Stomach (tissue), 8 donors: ENCODE measurements at regions not wholly inside any gene's neighbourhood (a gene's known extent, or its start where the extent isn't known, plus 50 kb on each side); places are given as distances from the start of the nearest gene placed in this dataset.

Experiments used
- DNase-seq, 2 donors: peaks; one replicate each; pipeline versions ENCODE4 v3.0.0 to v3.0.0-alpha.2; 2013 to 2019
- H3K27ac ChIP-seq, 5 donors: fragments of 200-600 bp in 4 of 5; sonication (generic) in 4 of 5; one replicate each; pipeline ENCODE4 v1.5.1; 2013 to 2019; ENCODE audit warnings: mild to moderate bottlenecking in 1 of 5, moderate library complexity in 1 of 5
- H3K27me3 ChIP-seq, 3 donors: fragments of 200-600 bp; sonication (generic); one replicate each; pipeline ENCODE4 v1.5.1; 2017 to 2019; ENCODE audit warnings: mixed run types in 1 of 3
- H3K36me3 ChIP-seq, 4 donors: fragments of 200-600 bp; sonication (generic); 1 replicate in 3 of 4; 2 replicates in 1 of 4; pipeline ENCODE4 v1.5.1; 2016 to 2019
- H3K4me1 ChIP-seq, 4 donors: fragments of 200-600 bp; sonication (generic); one replicate each; pipeline ENCODE4 v1.5.1; 2016 to 2019
- H3K4me3 ChIP-seq, 4 donors: fragments of 200-600 bp; sonication (generic) in 3 of 4; one replicate each; pipeline ENCODE4 v1.5.1; 2016 to 2019; ENCODE audit warnings: mild to moderate bottlenecking in 1 of 4
- H3K9me3 ChIP-seq, 4 donors: fragments of 200-600 bp; sonication (generic); one replicate each; pipeline ENCODE4 v1.5.1; 2016 to 2019
- CTCF ChIP-seq, 7 experiments: fragments of 450-650 bp in 4 of 7; fragments of 200-600 bp in 3 of 7; sonication (generic) in 3 of 7; IDR thresholded peaks; one replicate each; pipeline ENCODE4 v1.5.1; 2016 to 2019; ENCODE audit warnings: antibody characterized with exemption in 7 of 7, control low read depth in 2 of 7, mild to moderate bottlenecking in 1 of 7
- EP300 ChIP-seq: sonication (generic); formaldehyde crosslinking; IDR thresholded peaks from one replicate; pipeline ENCODE4 v1.6.1; 2017; ENCODE audit warnings: antibody characterized with exemption
- POLR2A ChIP-seq, 4 donors: fragments of 450-650 bp; IDR thresholded peaks; one replicate each; pipeline ENCODE4 v1.6.1; 2016; ENCODE audit warnings: antibody characterized with exemption in 4 of 4, control low read depth in 2 of 4, mild to moderate bottlenecking in 1 of 4, moderate library complexity in 1 of 4
- POLR2AphosphoS5 ChIP-seq, 3 donors: sonication (generic); formaldehyde crosslinking; IDR thresholded peaks; one replicate each; pipeline ENCODE4 v1.6.1; 2016; ENCODE audit warnings: antibody characterized with exemption in 3 of 3
- WGBS, 5 donors: extraction: QIAGEN DNeasy Blood & Tissue Kit in 3 of 5; methylation state at CpG; one replicate each; pipeline versions ENCODE4 v1.1.5 to v1.1.7; 2013 to 2018; 5-methylcytosine and 5-hydroxymethylcytosine counted together
- intact Hi-C: fragments of 100-400 bp; cut with DNase I; formaldehyde crosslinking; loops from one replicate; pipeline ENCODE4 v1.15.1; 2023; ENCODE audit warnings: low total_unique reads
- donor health status: healthy with polysubstance abuse.
- donor health status: Bipolar disorder and iron deficiency.
- donor health status: healthy.

GRCh38 chr2:235187806-235188205, 236.0 kb downstream of the SH3BP4 start:
- Histone ChIP-seq H3K36me3 (no peaks in the 10 kb centered on the region), H3K27me3 (peaks cover 0 to 8% (median 0%) of the 10 kb centered on the region in 3 donors), H3K9me3 (peaks cover 0 to 5% (median 0%) of the 10 kb centered on the region in 4 donors), H3K4me3 (no peak overlapping the region), H3K4me1 (peaks cover 0 to 4% (median 0%) of the 10 kb centered on the region in 4 donors), H3K27ac (no peak overlapping the region)
- no peak for DNase-seq
- TF ChIP-seq POLR2AphosphoS5 (IDR thresholded peaks at IDR 0.05), result no peak
- WGBS, 5 donors, result 87 to 93% (median 90%) methylated on average over 8 of the region's 8 CpGs
- intact Hi-C loops, result no loop called here

DNA sequence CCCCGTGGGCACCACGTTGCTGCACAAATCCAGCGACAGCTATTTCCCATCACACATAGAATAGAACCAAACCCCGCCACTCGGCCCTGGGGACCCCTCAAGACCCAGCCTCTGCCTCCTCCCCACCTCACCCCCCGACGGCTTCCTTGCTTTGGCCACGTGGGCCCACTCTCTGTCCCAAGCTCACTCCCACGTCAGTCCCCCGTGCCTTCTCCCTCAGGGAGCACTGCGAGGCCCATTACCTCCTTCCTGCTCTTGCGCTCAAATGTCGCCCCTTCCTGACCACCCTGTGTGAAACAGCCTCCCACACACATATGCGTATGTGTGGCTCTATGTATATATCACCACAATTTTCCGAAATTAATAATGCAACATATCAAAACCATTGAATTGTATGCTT, 239.7 kb downstream of the SH3BP4 start:
- 66 to 76% (median 69%) methylated on average over 15 of the region's 15 CpGs for WGBS, 5 donors
- peaks cover 0 to 4% (median 0%) of the 10 kb centered on the region in 4 donors for H3K4me1 ChIP-seq
- H3K4me3 ChIP-seq, result no peak overlapping the region
- H3K9me3 ChIP-seq, result peaks cover 0 to 5% (median 0%) of the 10 kb centered on the region in 4 donors
- no peak overlapping the region for H3K27ac ChIP-seq
- DNase-seq, result no peak
- intact Hi-C loops, result no loop called here
- H3K27me3 ChIP-seq, result peaks cover 0 to 8% (median 0%) of the 10 kb centered on the region in 3 donors
- TF ChIP-seq EP300, result no peak
- no peak for TF ChIP-seq POLR2A (IDR thresholded peaks at IDR 0.05)
- no peak for TF ChIP-seq POLR2AphosphoS5 (IDR thresholded peaks at IDR 0.05)
- no peak for TF ChIP-seq CTCF (IDR thresholded peaks at IDR 0.05)
- H3K36me3 ChIP-seq, result no peaks in the 10 kb centered on the region

DNA sequence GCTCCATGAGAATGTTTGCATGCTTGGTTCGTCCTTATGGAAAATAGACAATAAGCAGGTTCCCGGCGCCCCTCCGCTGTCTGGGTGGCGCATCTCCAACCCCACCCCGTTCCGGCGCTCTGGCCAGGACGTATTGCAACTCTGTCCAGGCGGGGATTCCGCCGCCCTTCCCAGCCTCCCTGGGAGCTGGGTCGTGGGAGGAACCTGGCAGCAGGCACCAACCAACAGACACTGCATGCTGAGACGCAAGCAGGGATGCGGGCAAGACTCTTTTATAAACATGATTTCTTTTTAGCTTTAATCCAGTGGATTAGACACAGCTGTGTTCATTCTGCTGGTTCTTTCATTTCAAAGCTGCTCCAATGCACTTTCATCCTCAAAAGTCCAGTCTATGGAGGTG, 240.2 kb downstream of the SH3BP4 start:
- Histone ChIP-seq H3K4me1 (peaks cover 0 to 4% (median 0%) of the 10 kb centered on the region in 4 donors), H3K27me3 (peaks cover 0 to 8% (median 0%) of the 10 kb centered on the region in 3 donors), H3K36me3 (no peaks in the 10 kb centered on the region), H3K9me3 (peaks cover 0 to 5% (median 0%) of the 10 kb centered on the region in 4 donors), H3K27ac (no peak overlapping the region), H3K4me3 (no peak overlapping the region)
- WGBS, 5 donors, result 59 to 84% (median 66%) methylated on average over 15 of the region's 15 CpGs
- peak in 1 of 2 donors; percentile 39 for DNase-seq
- TF ChIP-seq EP300 (no peak), CTCF (IDR thresholded peaks at IDR 0.05) (no peak), POLR2A (IDR thresholded peaks at IDR 0.05) (no peak)
- intact Hi-C loops, result no loop called here

DNA sequence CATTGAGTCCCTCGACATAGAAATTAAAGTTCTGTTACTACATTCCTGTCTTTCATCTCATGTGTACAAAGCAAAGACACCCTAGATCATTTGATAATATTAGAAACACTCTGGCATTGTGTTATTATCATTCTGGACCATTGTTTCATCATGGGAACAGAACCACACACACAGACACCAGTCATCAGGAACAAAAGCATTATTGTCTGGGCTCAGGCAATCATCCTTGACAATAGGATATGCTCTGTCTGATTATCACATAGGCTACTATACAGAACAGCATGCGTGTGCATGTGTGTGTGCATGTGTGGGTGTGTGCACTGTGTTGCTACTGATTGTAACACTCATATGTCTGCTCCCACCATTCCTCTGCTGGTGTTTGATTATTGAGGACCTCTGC, 242.5 kb downstream of the SH3BP4 start:
- Histone ChIP-seq H3K27me3 (peaks cover 0 to 8% (median 0%) of the 10 kb centered on the region in 3 donors), H3K9me3 (no peaks in the 10 kb centered on the region), H3K27ac (no peak overlapping the region), H3K36me3 (no peaks in the 10 kb centered on the region), H3K4me3 (no peak overlapping the region), H3K4me1 (peaks cover 0 to 4% (median 0%) of the 10 kb centered on the region in 4 donors)
- intact Hi-C loops, result no loop called here
- TF ChIP-seq EP300 (no peak), POLR2A (IDR thresholded peaks at IDR 0.05) (no peak), POLR2AphosphoS5 (IDR thresholded peaks at IDR 0.05) (no peak), CTCF (IDR thresholded peaks at IDR 0.05) (no peak)
- DNase-seq, result no peak
- 56 to 80% (median 65%) methylated on average over 2 of the region's 2 CpGs for WGBS, 5 donors

DNA sequence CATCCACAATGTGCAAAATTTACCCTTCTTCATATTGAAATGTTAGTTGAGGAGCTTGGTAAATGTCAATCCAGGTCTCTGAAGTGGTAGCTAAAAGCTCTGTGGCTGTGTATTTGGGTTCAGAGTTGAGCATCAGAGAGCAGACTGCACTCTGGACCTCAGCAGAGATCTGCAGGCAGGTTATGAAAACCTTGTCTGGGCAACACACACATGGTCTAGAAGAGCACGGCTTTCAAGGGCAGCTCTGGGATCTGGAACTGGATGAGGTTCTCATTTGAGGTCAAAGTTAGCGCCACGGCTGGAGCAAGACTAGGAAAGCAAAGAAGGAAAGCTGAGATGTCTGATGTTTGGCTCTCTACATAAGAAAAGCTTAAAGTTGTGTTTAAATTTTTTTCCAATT, 243.0 kb downstream of the SH3BP4 start:
- no peak for TF ChIP-seq CTCF (IDR thresholded peaks at IDR 0.05)
- no peak for TF ChIP-seq POLR2AphosphoS5 (IDR thresholded peaks at IDR 0.05)
- TF ChIP-seq EP300, result no peak
- no peak for TF ChIP-seq POLR2A (IDR thresholded peaks at IDR 0.05)
- H3K36me3 ChIP-seq, result no peaks in the 10 kb centered on the region
- intact Hi-C loops, result no loop called here
- H3K4me1 ChIP-seq, result peaks cover 0 to 4% (median 0%) of the 10 kb centered on the region in 4 donors
- no peak for DNase-seq
- no peak overlapping the region for H3K4me3 ChIP-seq
- WGBS, 5 donors, result 34 to 78% (median 62%) methylated on average over 3 of the region's 3 CpGs
- no peaks in the 10 kb centered on the region for H3K9me3 ChIP-seq
- H3K27me3 ChIP-seq, result peaks cover 0 to 8% (median 0%) of the 10 kb centered on the region in 3 donors
- no peak overlapping the region for H3K27ac ChIP-seq
